HEK293 (cell line): ENCODE measurements at regions not wholly inside any gene's neighbourhood (a gene's known extent, or its start where the extent isn't known, plus 50 kb on each side); places are given as distances from the start of the nearest gene placed in this dataset.

ENCODE experiments used
- CTCF ChIA-PET: fragments of 350-600 bp; formaldehyde crosslinking; extraction: SDS; loops from one replicate; lab custom pipeline; 2021; ENCODE audit warnings: antibody characterized with exemption; lab: Yijun Ruan, JAX
- POLR2A ChIA-PET: fragments of 300-600 bp; formaldehyde crosslinking; extraction: SDS; loops from one replicate; lab custom pipeline; 2020; ENCODE audit warnings: antibody characterized with exemption, inconsistent platforms; lab: Yijun Ruan, JAX
- H3K27ac ChIP-seq: fragments of 200-500 bp; sonication (Bioruptor generic); 2 replicates; pipeline ENCODE4 v1.5.1; 2014; ENCODE audit warnings: low read depth, low read length, control low read depth, inconsistent platforms; ENCODE audit errors: extremely low read depth
- H3K36me3 ChIP-seq, 2 experiments: fragments of 200-500 bp in 1 of 2; sonication (Bioruptor generic) in 1 of 2; 1 replicate in 1 of 2; 2 replicates in 1 of 2; pipeline ENCODE4 v1.5.1; 2014 to 2017; ENCODE audit warnings: inconsistent platforms in 2 of 2, low read length in 2 of 2; ENCODE audit not compliant: control insufficient read depth in 2 of 2, insufficient read depth in 1 of 2
- H3K4me1 ChIP-seq: fragments of 200-500 bp; sonication (Bioruptor generic); 2 replicates; pipeline ENCODE4 v1.5.1; 2014; ENCODE audit warnings: mild to moderate bottlenecking, low read length, inconsistent platforms; ENCODE audit not compliant: control insufficient read depth, insufficient read depth
- H3K4me3 ChIP-seq: 2 replicates; pipeline ENCODE4 v1.5.1; 2011; ENCODE audit warnings: low read depth, mild to moderate bottlenecking, control low read depth, low read length, moderate library complexity
- H3K9me3 ChIP-seq: fragments of 200-500 bp; sonication (Bioruptor generic); 2 replicates; pipeline ENCODE4 v1.5.1; 2014; ENCODE audit warnings: low read depth, low read length, inconsistent platforms; ENCODE audit not compliant: control insufficient read depth, insufficient read depth
- BCL11A ChIP-seq: fragments of 450-650 bp; formaldehyde crosslinking; IDR thresholded peaks from 2 replicates; pipeline ENCODE4 v1.5.1; 2016; ENCODE audit warnings: low read depth, missing biosample characterization, missing genetic modification characterization
- HIC1 ChIP-seq: fragments of 450-650 bp; formaldehyde crosslinking; IDR thresholded peaks from 2 replicates; pipeline ENCODE4 v1.5.1; 2016; ENCODE audit warnings: missing biosample characterization, missing genetic modification characterization
- KLF8 ChIP-seq: fragments of 450-650 bp; formaldehyde crosslinking; IDR thresholded peaks from 2 replicates; pipeline ENCODE4 v1.5.1; 2016; ENCODE audit warnings: missing biosample characterization, missing genetic modification characterization
- OVOL3 ChIP-seq: fragments of 450-650 bp; formaldehyde crosslinking; IDR thresholded peaks from 2 replicates; pipeline ENCODE4 v1.5.1; 2016; ENCODE audit warnings: missing biosample characterization, missing genetic modification characterization
- PRDM1 ChIP-seq: fragments of 450-650 bp; formaldehyde crosslinking; IDR thresholded peaks from 2 replicates; pipeline ENCODE4; 2016; ENCODE audit warnings: missing biosample characterization, missing genetic modification characterization
- YY2 ChIP-seq: fragments of 450-650 bp; formaldehyde crosslinking; IDR thresholded peaks from 2 replicates; pipeline ENCODE4 v1.5.1; 2016; ENCODE audit warnings: missing biosample characterization, missing genetic modification characterization
- ZFP3 ChIP-seq: fragments of 450-650 bp; formaldehyde crosslinking; IDR thresholded peaks from 2 replicates; pipeline ENCODE4 v1.5.1; 2016; ENCODE audit warnings: low read depth, missing biosample characterization, missing genetic modification characterization
- ZFP37 ChIP-seq: fragments of 450-650 bp; formaldehyde crosslinking; IDR thresholded peaks from 2 replicates; pipeline ENCODE4 v1.5.1; 2016; ENCODE audit warnings: missing biosample characterization, missing genetic modification characterization
- ZNF121 ChIP-seq: fragments of 450-650 bp; formaldehyde crosslinking; IDR thresholded peaks from 2 replicates; pipeline ENCODE4 v1.5.1; 2016; ENCODE audit warnings: missing biosample characterization, missing genetic modification characterization
- ZNF138 ChIP-seq: fragments of 450-650 bp; formaldehyde crosslinking; IDR thresholded peaks from 2 replicates; pipeline ENCODE4 v1.5.1; 2016; ENCODE audit warnings: missing biosample characterization, missing genetic modification characterization, borderline replicate concordance
- ZNF184 ChIP-seq: fragments of 450-650 bp; IDR thresholded peaks from 2 replicates; pipeline ENCODE4 v1.5.1; 2018; ENCODE audit warnings: missing biosample characterization, mild to moderate bottlenecking, missing genetic modification characterization
- ZNF341 ChIP-seq: fragments of 450-650 bp; formaldehyde crosslinking; IDR thresholded peaks from 2 replicates; pipeline ENCODE4; 2016; ENCODE audit warnings: low read depth, missing biosample characterization, missing genetic modification characterization
- ZNF521 ChIP-seq: fragments of 450-650 bp; formaldehyde crosslinking; IDR thresholded peaks from 2 replicates; pipeline ENCODE4 v1.5.1; 2017; ENCODE audit warnings: missing biosample characterization, mild to moderate bottlenecking, missing genetic modification characterization
- ZNF548 ChIP-seq: fragments of 450-650 bp; formaldehyde crosslinking; IDR thresholded peaks from 2 replicates; pipeline ENCODE4 v1.5.1; 2016; ENCODE audit warnings: missing biosample characterization, missing genetic modification characterization
- ZNF624 ChIP-seq: fragments of 450-650 bp; formaldehyde crosslinking; IDR thresholded peaks from 2 replicates; pipeline ENCODE4 v1.5.1; 2017; ENCODE audit warnings: missing biosample characterization, missing genetic modification characterization
- ZNF645 ChIP-seq: fragments of 450-650 bp; formaldehyde crosslinking; IDR thresholded peaks from 2 replicates; pipeline ENCODE4; 2016; ENCODE audit warnings: missing biosample characterization, missing genetic modification characterization
- ZNF692 ChIP-seq: fragments of 450-650 bp; formaldehyde crosslinking; IDR thresholded peaks from 2 replicates; pipeline ENCODE4 v1.5.1; 2016; ENCODE audit warnings: missing biosample characterization, missing genetic modification characterization
- TF ChIP-seq, protein P1 (sequence below): fragments of 450-650 bp; formaldehyde crosslinking; IDR thresholded peaks from 2 replicates; pipeline ENCODE4 v1.5.1; 2016; ENCODE audit warnings: missing biosample characterization, missing genetic modification characterization

GRCh38 chr15:61480863-61481262 lies 251.8 kb upstream of the RORA start:
- H3K4me3 ChIP-seq: no peak overlapping the region
- no peaks in the 10 kb centered on the region for H3K36me3 ChIP-seq
- POLR2A ChIA-PET: no interaction called here
- no peaks in the 10 kb centered on the region for H3K4me1 ChIP-seq
- no peaks in the 10 kb centered on the region for H3K9me3 ChIP-seq
- no peak for TF ChIP-seq BCL11A
- TF ChIP-seq ZNF138 (tag by site-specific recombination): no peak
- TF ChIP-seq ZNF184 (tag by site-specific recombination): no peak
- TF ChIP-seq, protein P1, sequence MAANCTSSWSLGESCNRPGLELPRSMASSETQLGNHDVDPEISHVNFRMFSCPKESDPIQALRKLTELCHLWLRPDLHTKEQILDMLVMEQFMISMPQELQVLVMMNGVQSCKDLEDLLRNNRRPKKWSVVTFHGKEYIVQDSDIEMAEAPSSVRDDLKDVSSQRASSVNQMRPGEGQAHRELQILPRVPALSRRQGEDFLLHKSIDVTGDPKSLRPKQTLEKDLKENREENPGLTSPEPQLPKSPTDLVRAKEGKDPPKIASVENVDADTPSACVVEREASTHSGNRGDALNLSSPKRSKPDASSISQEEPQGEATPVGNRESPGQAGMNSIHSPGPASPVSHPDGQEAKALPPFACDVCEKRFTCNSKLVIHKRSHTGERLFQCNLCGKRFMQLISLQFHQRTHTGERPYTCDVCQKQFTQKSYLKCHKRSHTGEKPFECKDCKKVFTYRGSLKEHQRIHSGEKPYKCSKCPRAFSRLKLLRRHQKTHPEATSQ (tag by site-specific recombination): no peak
- TF ChIP-seq KLF8 (tag by site-specific recombination): no peak
- no peak for TF ChIP-seq ZNF692 (tag by site-specific recombination)
- TF ChIP-seq ZFP3 (tag by site-specific recombination): no peak
- no peak for TF ChIP-seq ZNF645 (tag by site-specific recombination)
- no peak for TF ChIP-seq ZNF521 (tag by site-specific recombination)
- TF ChIP-seq OVOL3 (tag by site-specific recombination): no peak
- CTCF ChIA-PET: interaction anchor here (0.5 to 1.0 kb wide), 2 partner anchors 9 to 16 kb away, joined by 3 to 4 read pairs; no protein-coding TSS in a partner anchor
- no peak overlapping the region for H3K27ac ChIP-seq

DNA sequence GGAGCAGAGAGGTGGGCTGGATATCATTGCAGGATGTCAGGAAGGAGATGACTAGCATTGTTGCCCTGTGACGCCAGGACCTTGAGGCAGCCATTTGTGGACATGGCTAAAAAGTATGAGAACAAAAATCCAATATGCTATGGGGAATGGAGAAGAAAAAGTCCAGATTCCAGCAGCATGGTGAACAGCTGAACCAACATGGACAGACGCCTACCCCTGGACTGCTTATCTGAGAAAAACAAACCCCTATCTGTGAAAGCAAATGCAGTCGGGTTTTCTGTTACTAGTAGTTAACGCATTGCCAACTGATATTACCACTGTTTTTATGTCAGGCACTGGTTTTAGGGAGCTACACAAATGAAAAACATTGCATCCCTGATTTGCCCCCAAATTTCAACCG lies 251.2 kb upstream of the RORA start:
- H3K27ac ChIP-seq: no peak overlapping the region

More for the DNA sequence above, 251.2 kb upstream of the RORA start:
- Histone ChIP-seq H3K4me3 (no peak overlapping the region), H3K36me3 (no peaks in the 10 kb centered on the region), H3K9me3 (no peaks in the 10 kb centered on the region), H3K4me1 (no peaks in the 10 kb centered on the region)
- no peak for TF ChIP-seq ZNF624 (tag by site-specific recombination)
- TF ChIP-seq ZNF548 (tag by site-specific recombination): no peak
- TF ChIP-seq ZNF692 (tag by site-specific recombination): no peak
- TF ChIP-seq HIC1 (tag by site-specific recombination): no peak
- no peak for TF ChIP-seq PRDM1 (tag by site-specific recombination)
- no peak for TF ChIP-seq ZNF341 (tag by site-specific recombination)
- no peak for TF ChIP-seq ZFP3 (tag by site-specific recombination)
- TF ChIP-seq ZFP37: no peak
- TF ChIP-seq ZNF121 (tag by site-specific recombination): no peak
- TF ChIP-seq YY2 (tag by site-specific recombination): no peak
- CTCF ChIA-PET: interaction anchor here (1.0 kb wide), 1 partner anchor 15 kb away, joined by 3 read pairs; no protein-coding TSS in a partner anchor
- POLR2A ChIA-PET: no interaction called here
